Left kidney (tissue), 1 donor: ENCODE measurements at regions not wholly inside any gene's neighbourhood (a gene's known extent, or its start where the extent isn't known, plus 50 kb on each side); places are given as distances from the start of the nearest gene placed in this dataset.
A peak's percentile ranks its signal among the peaks of the same experiment; 100 is the strongest.

ENCODE experiments used
- DNase-seq: peaks from one replicate; pipeline ENCODE4 v3.0.0-alpha.2; 2013

GRCh38 chr10:130820880-130821482, 490.5 kb downstream of the TCERG1L start:
- no peak for DNase-seq

GRCh38 chr10:130824230-130825014, 487.1 kb downstream of the TCERG1L start:
- DNase-seq: no peak

DNA sequence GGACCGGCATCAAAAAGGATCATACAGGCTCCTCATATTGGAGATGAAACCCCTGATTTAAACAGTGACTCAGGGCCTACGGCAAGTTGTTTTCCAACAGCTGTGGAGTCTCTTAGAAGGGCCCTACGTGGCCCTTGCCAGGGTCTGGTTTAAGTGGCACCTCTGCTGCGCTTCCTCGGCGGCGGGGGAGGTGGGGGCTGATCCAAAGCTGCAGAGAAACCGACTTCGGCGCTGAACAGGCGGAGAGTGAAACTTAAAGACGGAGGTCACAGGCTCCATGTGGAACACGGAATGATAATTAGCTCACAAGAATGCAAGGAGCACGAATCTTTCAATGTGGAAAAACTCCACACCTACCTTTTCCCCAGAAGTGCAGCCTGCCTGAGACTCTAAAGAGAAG, 477.9 kb downstream of the TCERG1L start:
- no peak for DNase-seq

DNA sequence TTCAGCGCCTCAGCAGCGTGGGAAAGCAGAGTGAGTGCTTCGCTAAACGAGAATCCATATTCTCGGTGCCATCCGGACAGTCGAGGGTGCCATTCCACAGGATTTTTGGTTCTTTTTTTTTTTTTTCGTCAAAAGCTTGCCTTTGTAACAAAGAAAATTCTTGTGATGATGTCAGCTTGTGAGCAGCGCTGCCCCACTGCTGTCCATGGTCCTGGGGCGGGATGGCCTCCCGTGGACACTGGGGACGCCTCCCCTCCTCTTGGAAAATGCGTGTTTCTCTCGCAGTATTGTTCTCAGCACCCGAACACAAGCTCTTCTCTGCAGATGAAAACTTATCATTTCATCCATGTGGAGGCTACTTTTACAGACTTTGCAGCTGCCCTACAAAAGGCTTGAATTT, 477.4 kb downstream of the TCERG1L start:
- peak; percentile 10 for DNase-seq

GRCh38 chr10:130834573-130834972, 476.9 kb downstream of the TCERG1L start:
- no peak for DNase-seq

GRCh38 chr10:130835068-130835467, 476.5 kb downstream of the TCERG1L start:
- no peak for DNase-seq

DNA sequence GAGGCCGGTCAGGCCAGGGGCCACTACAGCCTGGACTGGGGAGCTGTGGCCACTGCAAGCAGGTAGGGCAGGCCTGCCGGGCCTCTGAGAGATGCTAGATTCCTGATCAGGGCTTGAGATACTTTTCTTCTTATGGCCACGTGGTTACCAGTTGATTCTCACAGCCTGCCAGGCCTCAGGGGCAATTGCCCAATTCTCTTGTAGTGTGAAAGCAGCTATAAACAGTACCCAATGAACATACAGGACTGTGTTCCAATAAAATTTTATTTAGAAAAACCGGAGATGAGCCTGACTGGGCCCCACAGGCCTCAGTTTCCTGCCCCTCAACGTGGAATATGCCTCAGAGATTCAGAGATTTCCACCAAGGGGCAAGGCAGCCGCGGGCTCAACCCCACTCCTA, 475.2 kb downstream of the TCERG1L start:
- no peak for DNase-seq

DNA sequence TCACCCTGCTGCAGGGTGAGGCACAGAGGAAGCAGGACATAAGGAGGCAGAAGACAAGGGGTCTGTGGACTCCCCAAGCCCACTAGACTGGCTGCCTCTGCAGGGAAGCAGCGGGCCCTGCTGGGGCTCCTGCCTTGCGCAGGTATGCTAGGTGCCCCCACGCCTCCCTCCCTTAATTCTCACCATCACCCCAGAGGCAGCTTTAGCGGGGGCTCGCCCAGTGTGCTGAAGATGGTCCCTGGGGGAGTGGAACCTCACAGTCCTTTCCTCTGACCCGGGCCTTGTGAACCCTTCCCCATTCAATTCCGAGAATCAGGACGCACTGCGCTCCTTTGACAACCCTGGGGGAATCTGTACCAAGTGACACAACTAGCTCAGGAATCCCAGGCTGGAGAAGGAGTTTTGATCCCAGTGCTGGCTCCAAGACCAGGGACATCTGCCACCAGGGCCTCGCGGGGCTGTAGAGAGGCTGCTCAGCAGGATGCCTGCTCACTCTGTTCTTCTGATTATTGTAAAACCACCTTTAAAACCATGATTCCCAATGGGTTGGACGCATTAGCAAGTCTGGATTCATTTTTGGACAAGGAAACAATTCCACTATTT, 468.4 kb downstream of the TCERG1L start:
- DNase-seq: no peak

DNA sequence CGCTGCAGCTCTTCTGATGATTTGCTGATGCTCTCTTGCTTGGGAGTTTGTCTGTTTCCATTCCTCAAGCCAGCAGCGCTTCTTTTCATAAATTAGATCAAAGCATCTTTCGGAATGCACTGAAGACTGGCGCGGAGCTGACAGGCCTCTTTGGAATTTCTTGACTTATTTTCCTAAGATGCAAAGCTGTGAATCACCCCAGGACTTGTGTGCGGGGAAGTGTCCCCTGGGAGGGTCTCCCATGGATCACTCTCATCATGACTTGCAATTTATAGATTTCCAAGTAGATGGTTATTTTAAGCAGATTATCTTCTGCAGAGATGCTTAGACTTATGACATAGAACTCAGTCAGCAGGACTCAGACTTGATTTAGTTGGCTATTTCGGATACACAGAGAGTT, 467.2 kb downstream of the TCERG1L start:
- DNase-seq: no peak

GRCh38 chr10:130847170-130847569, 464.4 kb downstream of the TCERG1L start:
- DNase-seq: no peak

DNA sequence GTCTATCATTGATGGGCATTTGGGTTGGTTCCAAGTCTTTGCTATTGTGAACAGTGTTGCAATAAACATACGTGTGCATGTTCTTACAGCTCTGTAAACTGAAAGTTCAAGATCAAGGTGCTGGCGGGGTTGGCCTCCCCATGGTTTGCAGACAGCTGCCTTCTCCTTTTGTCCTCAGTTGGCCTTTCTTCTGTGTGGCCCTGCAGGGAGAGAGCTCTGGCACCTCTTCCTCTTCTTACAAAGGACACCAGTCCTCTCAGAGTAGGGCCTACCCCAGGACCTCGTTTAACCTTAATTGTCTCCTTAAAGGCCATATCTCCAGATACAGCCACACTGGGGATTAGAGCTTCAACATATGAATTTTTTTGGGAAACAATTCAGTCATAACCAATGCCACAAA, 462.7 kb downstream of the TCERG1L start:
- no peak for DNase-seq

DNA sequence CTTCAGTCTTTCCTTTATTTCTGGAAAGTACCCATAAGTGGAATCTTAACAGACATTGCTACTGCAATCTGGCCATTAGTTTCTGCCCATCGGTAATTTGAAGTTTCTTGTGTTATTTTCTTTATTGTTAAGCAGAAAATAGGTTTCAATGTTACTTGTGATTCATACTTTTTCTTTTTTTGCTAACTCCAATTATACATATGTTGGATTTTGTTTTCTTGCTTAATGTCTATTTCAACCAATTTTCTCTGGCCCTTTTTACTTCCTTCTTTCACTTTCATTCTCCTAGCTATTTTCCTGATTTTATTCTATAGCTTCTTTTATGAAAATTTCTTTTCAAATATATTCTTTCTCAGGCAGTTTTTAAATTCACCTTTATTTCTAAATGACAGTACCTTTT, 457.4 kb downstream of the TCERG1L start:
- DNase-seq: no peak

- no peak for DNase-seq
Observed at GRCh38 chr10:130857631-130858295, 453.8 kb downstream of the TCERG1L start.

DNA sequence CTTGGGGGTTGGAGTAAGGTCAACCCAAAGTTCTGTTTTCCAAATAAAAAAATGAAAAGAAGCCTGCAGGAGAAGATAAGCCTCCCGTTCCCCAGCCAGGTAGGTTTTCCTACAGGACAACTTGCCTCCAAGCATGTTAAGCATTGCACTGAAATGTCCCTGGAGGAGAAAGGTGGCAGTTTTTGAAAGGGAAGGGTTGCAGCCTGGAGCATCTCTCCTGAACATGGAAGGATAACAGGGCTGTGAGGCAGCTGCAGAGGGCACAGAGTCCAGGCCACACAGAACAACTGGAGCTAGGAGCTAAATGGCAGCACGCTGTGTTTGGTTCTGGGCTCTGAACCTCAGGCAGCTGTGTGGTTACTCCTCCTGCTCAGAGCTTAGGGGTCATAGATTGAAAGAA, 452.9 kb downstream of the TCERG1L start:
- no peak for DNase-seq

DNA sequence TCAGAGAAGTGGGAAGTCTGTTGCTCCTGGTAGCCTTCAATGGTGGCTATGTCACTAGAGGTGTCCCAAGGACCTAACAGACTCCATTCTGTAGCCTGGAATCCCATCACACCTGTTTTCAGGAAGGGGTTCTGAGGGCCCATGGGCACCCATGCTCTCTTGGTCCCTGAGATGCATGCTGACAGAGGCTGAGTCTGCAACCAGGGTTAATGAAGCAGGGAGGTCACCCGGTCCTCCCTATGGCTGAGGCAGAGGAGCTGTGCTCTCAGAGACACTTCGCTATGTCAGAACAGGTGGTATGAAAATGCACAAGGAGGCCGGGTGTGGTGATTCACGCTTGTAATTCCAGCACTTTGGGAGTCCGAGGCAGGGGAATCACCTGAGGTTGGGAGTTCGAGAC, 452.1 kb downstream of the TCERG1L start:
- DNase-seq: no peak

DNA sequence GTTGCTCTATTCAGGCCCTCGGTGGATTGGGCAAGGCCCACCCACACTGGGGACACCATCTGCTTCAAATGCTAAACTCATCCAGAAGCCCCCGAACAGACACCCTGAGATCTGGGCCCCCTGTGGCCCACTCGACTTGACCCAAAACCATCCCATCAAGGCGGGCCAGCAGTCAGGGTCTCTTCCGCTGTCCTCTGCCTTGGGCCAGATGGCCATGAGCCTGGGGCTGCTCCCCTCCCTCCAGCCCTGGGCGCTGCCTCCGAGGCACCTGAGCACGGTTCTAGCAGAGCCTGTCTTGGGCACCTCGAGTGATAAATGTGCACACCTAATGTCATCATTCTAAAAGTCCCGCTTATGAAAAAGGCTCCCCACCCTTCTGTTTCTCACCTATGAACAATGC, 449.4 kb downstream of the TCERG1L start:
- no peak for DNase-seq

- DNase-seq: no peak
Observed at GRCh38 chr10:130862626-130863025, 448.9 kb downstream of the TCERG1L start.

DNA sequence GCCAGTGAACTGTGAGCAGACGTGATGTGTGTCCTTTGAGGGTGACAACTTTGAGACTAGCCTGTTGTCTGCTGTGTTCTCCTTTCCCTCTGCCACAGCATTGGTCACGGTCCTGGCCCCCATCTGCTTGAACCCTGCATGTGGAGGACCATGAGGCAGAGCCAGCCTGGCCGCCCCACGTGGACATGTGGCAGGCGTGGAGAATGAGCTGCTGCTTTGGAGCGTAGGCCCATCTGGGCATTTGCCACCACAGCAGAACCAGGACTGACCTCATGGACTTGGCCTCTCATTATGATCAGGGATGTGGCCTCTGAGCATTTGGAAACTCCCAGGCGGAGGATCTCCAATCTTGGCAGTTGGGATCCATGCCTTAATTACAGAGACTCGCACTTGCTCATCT, 448.5 kb downstream of the TCERG1L start:
- no peak for DNase-seq

DNA sequence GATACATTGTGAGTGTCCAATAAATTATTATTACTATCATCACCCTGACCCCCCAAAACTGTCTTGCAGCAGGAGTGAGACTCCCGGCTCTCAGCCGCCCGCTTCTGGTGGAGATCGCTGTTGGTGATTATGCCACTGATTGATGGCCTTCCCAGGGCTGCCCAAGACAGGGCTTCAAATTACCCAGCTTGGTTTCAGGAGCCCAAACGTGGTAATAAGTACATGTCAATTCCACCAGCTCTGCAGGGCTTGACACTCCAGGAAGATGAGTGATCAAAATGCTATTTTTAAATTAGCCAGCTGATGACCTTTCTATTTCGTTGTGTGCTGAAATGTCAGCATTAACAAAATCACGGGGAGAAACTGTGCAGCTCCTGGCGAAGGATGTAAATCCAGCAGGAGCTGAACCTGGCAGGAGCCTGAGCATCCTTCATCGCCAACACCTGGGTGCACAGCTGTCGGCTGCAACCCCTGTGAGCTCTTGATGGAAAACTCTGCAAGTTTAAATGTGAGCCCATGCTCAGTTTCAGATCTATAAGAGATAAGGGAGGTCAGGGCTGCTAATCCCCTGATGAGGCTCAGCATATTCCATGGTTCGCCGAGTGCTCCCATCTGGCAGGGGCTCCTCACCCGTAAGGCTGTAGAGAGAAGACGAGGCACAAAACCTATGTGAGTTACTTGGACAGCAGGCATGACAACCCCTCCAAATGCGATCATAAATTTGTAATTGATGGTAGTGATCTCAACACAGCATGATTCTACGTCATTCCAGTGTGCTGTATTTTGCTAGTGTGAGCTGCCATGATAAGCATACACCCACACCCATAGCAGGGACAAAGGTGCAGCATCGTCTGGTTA, 446.3 kb downstream of the TCERG1L start:
- no peak for DNase-seq

DNA sequence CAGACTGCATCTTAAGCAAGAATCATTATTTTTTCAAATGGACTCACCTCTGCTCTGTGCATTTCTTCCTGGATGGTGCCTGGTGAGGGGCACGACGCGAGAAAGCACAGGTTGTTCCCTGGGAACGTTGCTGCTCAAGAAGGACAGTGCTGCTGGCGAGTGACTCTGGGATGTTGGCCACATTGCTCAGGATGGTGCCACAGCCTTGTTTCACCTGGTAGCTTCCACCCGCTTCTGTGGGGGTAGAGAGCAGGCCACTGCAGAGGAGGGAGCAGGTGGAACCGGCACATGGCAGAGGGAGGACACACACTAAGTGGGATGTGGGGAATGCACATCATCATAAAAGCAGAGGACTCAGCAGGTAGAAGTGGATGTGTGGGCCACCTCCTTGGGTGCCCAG, 444.7 kb downstream of the TCERG1L start:
- DNase-seq: no peak

- DNase-seq: no peak
Observed at GRCh38 chr10:130867446-130868194, 443.9 kb downstream of the TCERG1L start.
